ENCODE measurements at regions not wholly inside any gene's neighbourhood (a gene's known extent, or its start where the extent isn't known, plus 50 kb on each side); places are given as distances from the start of the nearest gene placed in this dataset.

DNA sequence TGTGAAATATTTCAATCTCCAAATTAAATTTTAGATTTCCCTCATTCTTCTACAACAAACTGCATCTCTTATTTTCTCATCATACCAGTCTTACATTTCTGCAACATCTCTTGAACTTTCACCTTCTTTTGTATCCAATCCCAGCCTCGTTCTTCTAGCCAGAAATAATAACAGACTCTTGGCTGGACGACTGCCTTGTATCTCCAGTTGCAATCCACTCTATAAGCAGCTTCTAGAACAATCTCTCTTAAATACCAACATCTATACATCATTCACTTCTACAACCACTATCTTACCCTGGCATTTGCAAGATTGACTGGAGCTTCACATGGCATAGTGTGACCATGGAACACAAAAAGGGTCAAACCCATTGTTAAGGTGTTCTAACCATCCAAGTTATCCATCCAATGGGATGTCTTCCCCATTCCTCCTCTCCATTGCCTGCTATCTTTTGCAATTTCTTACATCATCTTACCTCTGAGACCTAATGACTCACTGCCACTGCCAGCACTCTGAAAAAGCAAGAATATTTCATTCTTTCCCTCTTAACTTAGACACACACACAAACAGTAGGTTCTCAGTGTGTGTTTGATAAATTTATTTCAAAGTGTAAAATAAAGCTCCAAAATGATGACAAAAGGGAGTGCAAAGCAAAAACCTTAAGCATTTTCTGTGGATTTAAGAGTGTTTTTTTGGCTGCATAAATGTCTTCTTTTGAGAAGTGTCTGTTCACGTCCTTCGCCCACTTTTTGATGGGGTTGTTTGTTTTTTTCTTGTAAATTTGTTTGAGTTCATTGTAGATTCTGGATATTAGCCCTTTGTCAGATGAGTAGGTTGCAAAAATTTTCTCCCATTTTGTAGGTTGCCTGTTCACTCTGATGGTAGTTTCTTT, 145.6 kb downstream of the METTL4 start:
- Mint-ChIP-seq H3K36me3 (ENCODE audit: low read depth) (no peaks in the 10 kb centered on the region), H3K9me3 (peaks cover 9% of the 10 kb centered on the region), H3K4me3 (no peak overlapping the region), H3K27me3 (peaks cover 6% of the 10 kb centered on the region), H3K27ac (no peak overlapping the region), H3K4me1 (ENCODE audit: low read depth) (no peaks in the 10 kb centered on the region)

DNA sequence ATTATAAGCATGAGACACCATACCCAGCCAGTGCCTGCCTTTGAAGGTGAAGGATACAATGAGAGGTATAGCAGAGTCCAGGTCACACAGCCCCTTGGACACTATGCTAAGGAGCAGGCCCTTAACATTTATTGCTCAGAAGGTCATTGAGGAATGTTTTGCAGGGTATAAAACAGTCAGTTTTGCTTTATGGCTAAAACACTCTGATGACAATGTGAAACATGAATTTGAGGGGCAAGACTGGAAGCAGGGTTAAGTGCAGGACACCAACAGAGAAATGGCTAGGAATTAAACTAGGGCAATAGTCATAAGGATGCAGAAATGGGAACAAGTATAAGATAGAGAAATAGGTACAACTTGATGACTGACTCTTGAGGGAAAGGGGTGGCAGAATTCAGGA, 141.1 kb downstream of the METTL4 start:
- Mint-ChIP-seq H3K9me3 (peaks cover 9% of the 10 kb centered on the region), H3K36me3 (ENCODE audit: low read depth) (no peaks in the 10 kb centered on the region), H3K4me1 (ENCODE audit: low read depth) (no peaks in the 10 kb centered on the region), H3K4me3 (no peak overlapping the region), H3K27ac (no peak overlapping the region), H3K27me3 (peaks cover 2% of the 10 kb centered on the region)

DNA sequence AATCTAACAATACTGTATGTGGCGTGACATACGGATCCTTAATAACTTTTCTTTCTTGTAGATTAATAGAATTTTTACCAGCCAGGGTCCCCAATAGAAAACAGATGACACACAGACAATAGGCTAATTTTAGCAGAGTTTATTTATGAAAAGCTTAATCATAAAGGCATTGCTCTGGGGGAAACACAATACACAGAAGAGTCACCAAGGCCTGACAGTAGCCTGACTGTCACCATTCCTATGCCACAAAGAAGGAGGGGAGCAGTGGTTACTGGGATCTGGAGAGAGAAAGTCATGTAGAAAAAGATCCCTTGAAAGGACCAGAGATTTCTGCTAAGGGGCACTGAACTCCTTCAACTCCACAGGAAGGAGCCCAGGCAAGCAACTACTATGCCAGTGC, 139.5 kb downstream of the METTL4 start:
- H3K27me3 Mint-ChIP-seq: peaks cover 8% of the 10 kb centered on the region
- peaks cover 4% of the 10 kb centered on the region for H3K9me3 Mint-ChIP-seq
- H3K36me3 Mint-ChIP-seq (ENCODE audit: low read depth): no peaks in the 10 kb centered on the region
- H3K27ac Mint-ChIP-seq: no peak overlapping the region
- no peaks in the 10 kb centered on the region for H3K4me1 Mint-ChIP-seq (ENCODE audit: low read depth)
- H3K4me3 Mint-ChIP-seq: no peak overlapping the region

DNA sequence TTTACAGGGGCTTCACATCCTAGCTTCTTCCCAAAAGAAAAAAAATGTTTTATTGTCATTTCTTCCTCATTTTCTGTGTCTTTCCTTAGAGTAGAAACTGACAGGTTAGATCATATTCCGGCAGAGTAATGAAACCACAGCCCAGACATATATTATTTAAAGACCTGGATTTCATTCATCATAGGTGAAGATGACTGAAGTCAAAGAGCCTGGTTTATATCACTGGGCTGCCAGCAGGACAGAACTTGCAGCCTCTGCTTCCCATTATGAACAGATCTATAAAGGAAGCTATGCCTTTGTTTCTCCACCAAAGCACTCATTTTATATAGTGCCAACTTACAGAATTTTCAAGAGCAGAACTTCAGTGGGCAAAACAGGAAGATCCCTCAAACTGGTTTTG, 137.9 kb downstream of the METTL4 start:
- Mint-ChIP-seq H3K9me3 (peaks cover 4% of the 10 kb centered on the region), H3K27me3 (peaks cover 8% of the 10 kb centered on the region), H3K36me3 (ENCODE audit: low read depth) (no peaks in the 10 kb centered on the region), H3K27ac (no peak overlapping the region), H3K4me3 (no peak overlapping the region), H3K4me1 (ENCODE audit: low read depth) (no peaks in the 10 kb centered on the region)

DNA sequence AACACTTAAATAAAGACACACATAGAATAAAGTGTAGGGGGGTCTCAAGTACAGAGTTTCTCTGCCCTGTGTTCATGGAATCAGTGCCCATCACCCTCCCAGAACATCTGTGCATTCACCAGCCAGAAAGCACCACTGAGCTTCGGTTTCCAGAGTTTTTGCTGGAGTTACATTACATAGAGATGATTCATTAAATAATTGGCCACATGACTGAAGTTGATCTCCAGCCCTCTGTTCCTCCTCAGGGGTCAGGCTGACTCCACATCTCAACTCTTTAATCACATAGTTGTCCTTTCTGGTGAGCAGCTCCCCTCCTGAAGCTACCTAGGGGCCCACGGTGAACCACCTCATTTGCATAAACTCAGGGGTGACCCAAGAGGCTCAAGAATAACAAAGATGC, 129.8 kb downstream of the METTL4 start:
- no peaks in the 10 kb centered on the region for H3K4me1 Mint-ChIP-seq (ENCODE audit: low read depth)

DNA sequence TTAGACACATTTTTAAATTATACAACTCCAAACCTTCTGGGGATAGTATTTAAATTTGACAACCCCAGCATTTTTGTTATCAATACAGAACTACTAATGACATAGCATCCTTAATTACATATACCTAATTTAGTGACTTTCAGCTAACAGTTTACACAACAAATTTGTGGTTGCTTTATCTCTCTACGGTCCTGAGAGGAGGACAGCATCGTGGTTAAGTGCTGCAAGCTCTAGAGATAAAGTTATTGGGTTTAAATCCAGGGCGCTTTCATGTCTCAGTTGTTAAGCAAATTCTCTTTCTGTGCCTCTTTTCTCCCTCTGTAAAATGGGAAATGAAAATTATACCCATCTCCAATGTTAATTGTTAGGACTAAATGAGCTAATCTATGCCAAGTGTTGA, 129.3 kb downstream of the METTL4 start:
- peaks cover 12% of the 10 kb centered on the region for H3K27me3 Mint-ChIP-seq
- H3K4me1 Mint-ChIP-seq (ENCODE audit: low read depth): no peaks in the 10 kb centered on the region
- H3K9me3 Mint-ChIP-seq: no peaks in the 10 kb centered on the region
- no peaks in the 10 kb centered on the region for H3K36me3 Mint-ChIP-seq (ENCODE audit: low read depth)
- H3K27ac Mint-ChIP-seq: no peak overlapping the region
- H3K4me3 Mint-ChIP-seq: no peak overlapping the region

More for the DNA sequence above, 129.8 kb downstream of the METTL4 start:
- Mint-ChIP-seq H3K27me3 (peaks cover 12% of the 10 kb centered on the region), H3K9me3 (no peaks in the 10 kb centered on the region), H3K27ac (no peak overlapping the region), H3K36me3 (ENCODE audit: low read depth) (no peaks in the 10 kb centered on the region), H3K4me3 (no peak overlapping the region)

DNA sequence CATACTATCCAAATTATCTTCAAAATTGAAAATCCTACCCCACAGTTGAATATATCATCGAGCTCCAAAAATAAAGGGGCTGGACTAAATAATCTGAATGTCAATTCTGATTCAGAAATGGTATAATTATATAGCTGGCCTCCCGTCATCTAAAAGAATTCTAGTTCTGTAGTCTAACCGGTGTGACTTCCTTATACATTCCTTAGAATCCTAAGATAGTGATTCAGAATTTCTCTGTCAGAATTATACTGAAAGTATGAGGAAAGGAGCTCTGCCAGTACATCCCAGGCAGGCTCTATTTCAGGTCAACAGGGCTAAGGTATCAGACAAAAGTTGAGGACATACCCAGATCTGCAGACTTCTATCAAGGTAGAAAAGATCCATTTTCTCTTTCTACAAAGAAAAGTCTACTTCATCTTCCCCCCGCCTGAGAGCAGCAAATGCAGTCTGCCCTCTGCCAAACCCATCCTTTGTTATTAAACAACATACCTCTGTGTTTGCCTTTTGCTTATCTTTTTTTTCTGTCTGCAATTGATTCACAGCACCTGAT, 128.5 kb downstream of the METTL4 start:
- Mint-ChIP-seq H3K4me3 (no peak overlapping the region), H3K4me1 (ENCODE audit: low read depth) (no peaks in the 10 kb centered on the region)

DNA sequence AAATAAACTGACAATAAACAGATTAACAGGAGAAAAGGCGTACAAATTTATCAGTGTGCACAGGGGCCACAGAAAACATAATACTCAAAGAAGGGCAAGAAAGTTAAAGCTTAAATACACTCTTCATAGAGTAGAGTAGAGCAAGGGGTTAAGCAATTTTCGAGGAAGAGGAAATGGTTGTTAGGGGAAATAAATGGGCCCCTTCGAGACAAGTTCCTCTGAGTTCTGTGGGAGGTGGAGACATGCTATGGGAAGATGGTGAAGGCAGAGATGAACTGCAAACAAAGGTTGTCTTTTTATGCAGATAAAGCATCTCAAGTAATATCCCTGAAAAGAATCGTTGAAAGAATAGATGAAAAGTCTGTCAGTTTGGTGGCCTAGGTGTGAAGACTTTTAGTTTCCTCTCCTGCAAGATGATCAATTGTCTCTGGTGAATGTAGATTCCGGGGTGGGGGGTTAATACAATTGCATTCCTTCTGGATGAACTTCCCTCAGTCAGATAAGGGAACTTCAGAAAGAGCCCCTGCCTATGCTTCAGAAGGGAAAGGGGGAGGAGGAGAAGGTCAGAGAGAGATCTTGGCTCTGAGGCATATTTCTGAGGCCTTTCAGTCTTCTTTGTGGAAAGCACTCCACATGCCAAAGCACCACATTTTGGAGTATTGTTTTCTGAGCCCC, 127.0 kb downstream of the METTL4 start:
- Mint-ChIP-seq H3K4me3 (no peak overlapping the region), H3K27ac (no peak overlapping the region)

More for the DNA sequence above, 128.5 kb downstream of the METTL4 start:
- H3K36me3 Mint-ChIP-seq (ENCODE audit: low read depth): no peaks in the 10 kb centered on the region
- H3K27ac Mint-ChIP-seq: no peak overlapping the region
- H3K27me3 Mint-ChIP-seq: peaks cover 12% of the 10 kb centered on the region
- no peaks in the 10 kb centered on the region for H3K9me3 Mint-ChIP-seq

DNA sequence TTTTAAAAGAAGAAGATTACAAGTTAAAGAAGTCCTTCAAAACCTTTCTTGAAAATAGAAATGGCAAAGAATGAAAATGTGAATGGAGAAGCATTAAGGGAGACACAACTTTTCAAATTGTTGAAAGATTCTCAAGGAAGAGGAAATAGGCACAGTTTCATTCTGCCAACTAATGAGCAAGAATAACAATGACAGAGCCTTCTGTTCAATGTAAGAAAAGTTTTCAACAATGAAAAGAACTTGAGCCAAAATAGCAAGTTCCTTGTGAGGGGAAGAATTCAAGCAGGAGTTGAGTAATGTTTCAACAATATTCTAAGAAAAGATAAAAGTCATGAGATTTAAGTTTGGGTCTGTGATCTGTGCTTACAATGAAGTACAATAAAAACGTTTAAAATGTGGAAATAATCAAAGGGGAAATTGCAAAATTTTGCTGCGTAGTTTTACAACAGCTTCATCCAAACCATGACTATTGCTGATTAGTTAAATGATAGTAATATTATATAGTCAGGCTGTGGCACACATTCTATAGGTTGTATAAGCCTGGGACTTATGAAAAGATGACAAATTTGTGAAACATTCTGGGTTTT, 122.6 kb downstream of the METTL4 start:
- Mint-ChIP-seq H3K9me3 (no peaks in the 10 kb centered on the region), H3K4me3 (no peak overlapping the region), H3K36me3 (ENCODE audit: low read depth) (no peaks in the 10 kb centered on the region), H3K4me1 (ENCODE audit: low read depth) (no peaks in the 10 kb centered on the region), H3K27me3 (peaks cover 6% of the 10 kb centered on the region), H3K27ac (no peak overlapping the region)

More for the DNA sequence above, 127.0 kb downstream of the METTL4 start:
- Mint-ChIP-seq H3K9me3 (no peaks in the 10 kb centered on the region), H3K36me3 (ENCODE audit: low read depth) (no peaks in the 10 kb centered on the region), H3K4me1 (ENCODE audit: low read depth) (no peaks in the 10 kb centered on the region), H3K27me3 (peaks cover 12% of the 10 kb centered on the region)

DNA sequence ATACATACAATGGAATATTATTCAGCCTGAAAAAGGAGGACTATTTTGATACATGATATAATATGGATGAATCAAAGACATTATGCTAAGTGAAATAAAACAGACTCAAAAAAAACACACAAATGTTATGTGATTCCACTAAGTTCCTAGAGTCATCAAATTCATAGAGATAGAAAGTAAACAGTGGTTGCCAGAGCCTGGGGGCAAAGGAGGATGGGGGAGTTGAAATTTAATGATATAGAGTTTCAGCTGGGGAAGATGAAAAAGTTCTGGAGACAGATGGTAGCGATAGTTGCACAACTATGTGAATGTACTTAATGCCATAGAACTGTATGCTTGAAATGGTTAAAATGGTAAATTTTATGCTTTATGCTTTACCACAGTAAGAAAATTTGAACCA, 119.7 kb downstream of the METTL4 start:
- no peaks in the 10 kb centered on the region for H3K4me1 Mint-ChIP-seq (ENCODE audit: low read depth)
- no peak overlapping the region for H3K4me3 Mint-ChIP-seq
- H3K36me3 Mint-ChIP-seq (ENCODE audit: low read depth): no peaks in the 10 kb centered on the region
- H3K27ac Mint-ChIP-seq: no peak overlapping the region
- H3K9me3 Mint-ChIP-seq: peaks cover 6% of the 10 kb centered on the region
- H3K27me3 Mint-ChIP-seq: no peaks in the 10 kb centered on the region

DNA sequence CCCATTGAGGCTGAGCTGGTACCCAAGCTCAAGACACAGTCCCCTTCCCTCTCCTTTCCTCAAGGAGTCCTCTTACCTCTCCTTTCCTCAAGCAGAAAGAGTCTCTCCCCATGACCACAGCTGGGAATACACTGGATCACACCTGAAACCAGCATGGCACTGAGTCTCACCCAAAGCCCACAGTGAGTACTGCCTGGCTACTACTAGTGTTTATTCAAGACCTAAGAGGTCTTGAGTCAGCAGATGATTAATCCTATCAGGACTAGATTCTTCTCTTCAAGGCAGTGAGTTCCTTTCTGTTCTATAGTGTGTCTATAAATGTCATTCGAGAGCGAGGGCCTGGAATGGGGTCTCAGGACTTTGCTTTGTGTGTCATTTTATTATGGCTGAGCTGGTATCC, 111.4 kb downstream of the METTL4 start:
- Mint-ChIP-seq H3K27me3 (no peaks in the 10 kb centered on the region), H3K4me3 (no peak overlapping the region), H3K36me3 (ENCODE audit: low read depth) (no peaks in the 10 kb centered on the region), H3K4me1 (ENCODE audit: low read depth) (no peaks in the 10 kb centered on the region), H3K9me3 (peaks cover 10% of the 10 kb centered on the region), H3K27ac (no peak overlapping the region)

DNA sequence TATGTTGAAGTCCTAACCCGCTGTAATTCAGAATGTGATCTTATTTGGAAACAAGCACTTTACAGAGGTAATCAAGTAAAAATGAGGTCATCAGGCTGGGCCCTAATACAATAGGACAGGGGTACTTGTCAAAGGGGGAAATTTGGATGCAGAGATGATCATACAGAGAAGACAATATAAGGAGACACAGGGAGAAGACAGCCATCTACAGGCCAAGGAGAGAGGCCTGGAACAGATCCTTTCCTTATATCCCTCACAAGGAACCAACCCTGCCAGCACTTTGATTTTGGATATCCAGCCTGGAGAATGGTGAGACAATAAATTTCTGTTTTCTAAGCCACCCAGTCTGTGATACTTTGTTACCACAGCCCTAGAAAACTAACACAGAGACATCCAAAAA, 104.3 kb downstream of the METTL4 start:
- Mint-ChIP-seq H3K4me1 (ENCODE audit: low read depth) (no peaks in the 10 kb centered on the region), H3K4me3 (no peak overlapping the region), H3K27me3 (no peaks in the 10 kb centered on the region), H3K27ac (no peak overlapping the region), H3K9me3 (peaks cover 2% of the 10 kb centered on the region), H3K36me3 (ENCODE audit: low read depth) (no peaks in the 10 kb centered on the region)

DNA sequence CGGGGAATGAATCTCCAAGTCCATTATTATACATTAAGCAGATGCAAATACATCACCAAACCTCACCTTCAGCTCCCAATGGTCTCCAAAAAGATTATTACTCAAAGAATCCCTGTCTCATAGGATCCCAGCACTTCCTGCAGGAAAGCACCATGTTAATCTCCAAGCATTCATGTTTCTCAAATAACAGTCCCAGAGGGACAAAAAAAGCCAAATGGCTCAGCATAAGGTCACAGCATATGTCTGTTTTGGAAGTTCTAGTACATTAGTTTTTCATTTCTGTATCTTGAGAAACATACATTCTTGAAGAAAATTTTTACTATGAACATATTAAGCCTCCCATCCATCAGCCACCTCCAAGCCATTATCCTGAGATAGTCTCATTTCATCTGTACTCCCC, 103.3 kb downstream of the METTL4 start:
- Mint-ChIP-seq H3K4me3 (no peak overlapping the region), H3K9me3 (peaks cover 5% of the 10 kb centered on the region), H3K36me3 (ENCODE audit: low read depth) (no peaks in the 10 kb centered on the region), H3K27ac (no peak overlapping the region), H3K4me1 (ENCODE audit: low read depth) (no peaks in the 10 kb centered on the region), H3K27me3 (no peaks in the 10 kb centered on the region)

DNA sequence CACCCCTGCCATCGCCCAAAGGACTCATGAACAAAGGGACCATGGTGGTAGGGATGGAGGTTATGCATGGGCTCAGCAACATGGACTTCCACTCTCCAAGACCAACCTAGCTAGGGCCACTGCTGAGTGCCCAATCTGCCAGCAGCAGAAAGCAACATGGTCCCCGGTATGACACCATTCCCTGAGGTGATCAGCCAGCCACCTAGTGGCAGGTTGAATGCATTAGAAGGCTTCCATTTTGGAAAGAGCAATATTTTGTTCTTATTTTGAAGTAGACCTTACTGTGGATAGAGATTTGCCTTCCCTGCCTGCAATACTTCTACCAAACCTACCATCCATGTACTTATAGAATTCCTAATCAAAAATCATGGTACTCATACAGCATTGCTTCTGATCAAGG, 99.8 kb downstream of the METTL4 start:
- Mint-ChIP-seq H3K9me3 (peaks cover 5% of the 10 kb centered on the region), H3K4me1 (ENCODE audit: low read depth) (no peaks in the 10 kb centered on the region), H3K27ac (no peak overlapping the region), H3K36me3 (ENCODE audit: low read depth) (no peaks in the 10 kb centered on the region), H3K4me3 (no peak overlapping the region), H3K27me3 (peaks cover 3% of the 10 kb centered on the region)

DNA sequence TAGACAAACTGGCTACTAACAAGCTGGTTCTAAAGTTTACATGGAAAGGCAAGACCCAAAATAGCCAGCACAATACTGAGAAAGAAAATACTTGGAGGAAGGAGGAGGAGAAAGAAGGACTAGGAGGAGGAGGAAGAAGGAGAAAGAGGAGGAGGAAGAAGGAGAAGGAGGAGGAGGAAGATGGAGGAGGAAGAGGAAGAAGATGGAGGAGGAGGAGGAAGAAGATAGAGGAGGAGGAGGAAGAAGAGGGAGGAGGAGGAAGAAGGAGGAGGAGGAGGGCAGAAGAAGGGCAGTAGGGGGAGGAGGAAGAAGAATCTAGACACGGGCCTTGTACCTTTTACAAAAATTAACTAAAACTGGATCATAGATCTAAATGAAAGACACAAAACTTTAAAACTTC, 92.6 kb downstream of the METTL4 start:
- Mint-ChIP-seq H3K9me3 (no peaks in the 10 kb centered on the region), H3K4me1 (ENCODE audit: low read depth) (no peaks in the 10 kb centered on the region), H3K27ac (no peak overlapping the region), H3K36me3 (ENCODE audit: low read depth) (no peaks in the 10 kb centered on the region), H3K4me3 (no peak overlapping the region), H3K27me3 (peaks cover 33% of the 10 kb centered on the region)
